ENCODE measurements at regions not wholly inside any gene's neighbourhood (a gene's known extent, or its start where the extent isn't known, plus 50 kb on each side); places are given as distances from the start of the nearest gene placed in this dataset.

DNA sequence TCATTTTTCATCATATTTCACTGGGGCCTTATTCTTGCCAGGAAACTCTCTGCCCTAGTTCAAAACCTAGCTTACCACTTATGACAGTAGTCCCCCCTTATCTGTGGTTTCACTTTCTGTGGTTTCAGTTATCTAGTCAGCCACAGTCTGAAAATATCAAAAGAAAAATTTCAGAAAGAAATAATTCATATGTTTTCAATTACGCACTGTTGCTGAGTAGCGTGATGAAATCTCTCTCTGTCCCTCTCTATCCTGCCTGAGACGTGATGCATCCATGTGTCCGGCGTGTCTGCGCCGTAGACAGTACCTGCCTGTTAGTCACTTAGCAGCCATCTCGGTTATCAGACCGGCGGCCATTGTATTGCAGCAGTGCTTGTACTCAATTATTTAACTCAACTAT lies 369.9 kb upstream of the MCTP2 start:
- ATAC-seq (no peak), DNase-seq (no peak)
- ChIA-PET POLR2A (no interaction called here), CTCF (no interaction called here)
- Histone ChIP-seq H3K27ac (ENCODE audit: low read depth, low read length) (no peak overlapping the region), H3K9me3 (ENCODE audit: control insufficient read depth in 2 of 3, low read length in 3 of 3) (no peaks in the 10 kb centered on the region), H3K4me3 (ENCODE audit: low read length) (no peak overlapping the region), H3K36me3 (ENCODE audit: control insufficient read depth in 2 of 3, insufficient read depth in 3 of 3, low read length in 3 of 3) (no peaks in the 10 kb centered on the region), H3K27me3 (ENCODE audit: control insufficient read depth in 2 of 2, insufficient read depth in 2 of 2, low read length in 2 of 2) (no peaks in the 10 kb centered on the region), H3K4me1 (ENCODE audit: control insufficient read depth in 2 of 2, insufficient read depth in 2 of 2, low read length in 2 of 2) (no peaks in the 10 kb centered on the region)
- H3K4me3 Mint-ChIP-seq = no peak overlapping the region
- H3K27me3 Mint-ChIP-seq = peaks cover 4 to 28% (median 9%) of the 10 kb centered on the region in 5 donors
- peaks cover 0 to 5% (median 0%) of the 10 kb centered on the region in 11 donors for H3K9me3 Mint-ChIP-seq
- H3K36me3 Mint-ChIP-seq = peaks cover 0 to 5% (median 0%) of the 10 kb centered on the region in 5 donors
- no peak overlapping the region for H3K27ac Mint-ChIP-seq
- peaks cover 0 to 13% (median 0%) of the 10 kb centered on the region in 7 donors for H3K4me1 Mint-ChIP-seq
- intact Hi-C loops (cut with micrococcal nuclease) = no loop called here

GRCh38 chr15:93860701-93861100 lies 370.7 kb upstream of the MCTP2 start:
- Mint-ChIP-seq H3K4me3 (no peak overlapping the region), H3K27ac (no peak overlapping the region), H3K36me3 (peaks cover 0 to 5% (median 0%) of the 10 kb centered on the region in 5 donors), H3K4me1 (peaks cover 0 to 13% (median 0%) of the 10 kb centered on the region in 7 donors), H3K9me3 (peaks cover 0 to 5% (median 0%) of the 10 kb centered on the region in 11 donors), H3K27me3 (peaks cover 4 to 28% (median 9%) of the 10 kb centered on the region in 5 donors)
- no peak for DNase-seq
- ChIA-PET CTCF (no interaction called here), POLR2A (no interaction called here)
- no peaks in the 10 kb centered on the region for H3K9me3 ChIP-seq (ENCODE audit: control insufficient read depth in 2 of 3, low read length in 3 of 3)
- no peak overlapping the region for H3K27ac ChIP-seq (ENCODE audit: low read depth, low read length)
- no peaks in the 10 kb centered on the region for H3K4me1 ChIP-seq (ENCODE audit: control insufficient read depth in 2 of 2, insufficient read depth in 2 of 2, low read length in 2 of 2)
- no peaks in the 10 kb centered on the region for H3K36me3 ChIP-seq (ENCODE audit: control insufficient read depth in 2 of 3, insufficient read depth in 3 of 3, low read length in 3 of 3)
- ATAC-seq = no peak
- intact Hi-C loops (cut with micrococcal nuclease) = no loop called here
- H3K4me3 ChIP-seq (ENCODE audit: low read length) = no peak overlapping the region
- H3K27me3 ChIP-seq (ENCODE audit: control insufficient read depth in 2 of 2, insufficient read depth in 2 of 2, low read length in 2 of 2) = no peaks in the 10 kb centered on the region

- ATAC-seq = no peak
- Mint-ChIP-seq H3K4me1 (peaks cover 0 to 13% (median 0%) of the 10 kb centered on the region in 7 donors), H3K36me3 (peaks cover 0 to 5% (median 0%) of the 10 kb centered on the region in 5 donors), H3K27ac (no peak overlapping the region), H3K4me3 (no peak overlapping the region), H3K27me3 (peaks cover 8 to 35% (median 9%) of the 10 kb centered on the region in 5 donors), H3K9me3 (peaks cover 0 to 3% (median 0%) of the 10 kb centered on the region in 11 donors)
- H3K9me3 ChIP-seq (ENCODE audit: control insufficient read depth in 2 of 3, low read length in 3 of 3) = no peaks in the 10 kb centered on the region
- no peaks in the 10 kb centered on the region for H3K27me3 ChIP-seq (ENCODE audit: control insufficient read depth in 2 of 2, insufficient read depth in 2 of 2, low read length in 2 of 2)
- no peak overlapping the region for H3K4me3 ChIP-seq (ENCODE audit: low read length)
- DNase-seq = no peak
- intact Hi-C loops (cut with micrococcal nuclease) = no loop called here
- H3K27ac ChIP-seq (ENCODE audit: low read depth, low read length) = no peak overlapping the region
- H3K4me1 ChIP-seq (ENCODE audit: control insufficient read depth in 2 of 2, insufficient read depth in 2 of 2, low read length in 2 of 2) = no peaks in the 10 kb centered on the region
- ChIA-PET POLR2A (no interaction called here), CTCF (no interaction called here)
- H3K36me3 ChIP-seq (ENCODE audit: control insufficient read depth in 2 of 3, insufficient read depth in 3 of 3, low read length in 3 of 3) = no peaks in the 10 kb centered on the region
These were observed 372.2 kb upstream of the MCTP2 start for GRCh38 chr15:93859176-93859575.

GRCh38 chr15:93855181-93855826 lies 376.1 kb upstream of the MCTP2 start:
- Histone ChIP-seq H3K27me3 (ENCODE audit: control insufficient read depth in 2 of 2, insufficient read depth in 2 of 2, low read length in 2 of 2) (no peaks in the 10 kb centered on the region), H3K27ac (ENCODE audit: low read depth, low read length) (no peak overlapping the region), H3K4me3 (ENCODE audit: low read length) (no peak overlapping the region), H3K9me3 (ENCODE audit: control insufficient read depth in 2 of 3, low read length in 3 of 3) (no peaks in the 10 kb centered on the region), H3K4me1 (ENCODE audit: control insufficient read depth in 2 of 2, insufficient read depth in 2 of 2, low read length in 2 of 2) (no peaks in the 10 kb centered on the region), H3K36me3 (ENCODE audit: control insufficient read depth in 2 of 3, insufficient read depth in 3 of 3, low read length in 3 of 3) (no peaks in the 10 kb centered on the region)
- Mint-ChIP-seq H3K4me1 (no peaks in the 10 kb centered on the region), H3K27me3 (peaks cover 0 to 27% (median 4%) of the 10 kb centered on the region in 5 donors), H3K27ac (no peak overlapping the region), H3K9me3 (peaks cover 0 to 6% (median 0%) of the 10 kb centered on the region in 11 donors), H3K4me3 (no peak overlapping the region), H3K36me3 (no peaks in the 10 kb centered on the region)
- POLR2A ChIA-PET = no interaction called here
- CTCF ChIA-PET = no interaction called here
- intact Hi-C loops (cut with micrococcal nuclease) = no loop called here
- ATAC-seq (no peak), DNase-seq (no peak)

GRCh38 chr15:93854088-93854487 lies 377.3 kb upstream of the MCTP2 start:
- no peaks in the 10 kb centered on the region for H3K9me3 ChIP-seq (ENCODE audit: control insufficient read depth in 2 of 3, low read length in 3 of 3)
- no peaks in the 10 kb centered on the region for H3K36me3 ChIP-seq (ENCODE audit: control insufficient read depth in 2 of 3, insufficient read depth in 3 of 3, low read length in 3 of 3)
- Mint-ChIP-seq H3K4me1 (no peaks in the 10 kb centered on the region), H3K4me3 (no peak overlapping the region), H3K36me3 (no peaks in the 10 kb centered on the region), H3K9me3 (peaks cover 0 to 6% (median 0%) of the 10 kb centered on the region in 11 donors), H3K27ac (no peak overlapping the region), H3K27me3 (peaks cover 0 to 23% (median 4%) of the 10 kb centered on the region in 5 donors)
- no peak overlapping the region for H3K27ac ChIP-seq (ENCODE audit: low read depth, low read length)
- no peaks in the 10 kb centered on the region for H3K4me1 ChIP-seq (ENCODE audit: control insufficient read depth in 2 of 2, insufficient read depth in 2 of 2, low read length in 2 of 2)
- H3K4me3 ChIP-seq (ENCODE audit: low read length) = no peak overlapping the region
- ChIA-PET POLR2A (no interaction called here), CTCF (interaction anchor here (0.9 kb wide), 1 partner anchor 436 kb away, joined by 3 read pairs; no protein-coding TSS in a partner anchor)
- DNase-seq = no peak
- no peak for ATAC-seq
- intact Hi-C loops (cut with micrococcal nuclease) = no loop called here
- H3K27me3 ChIP-seq (ENCODE audit: control insufficient read depth in 2 of 2, insufficient read depth in 2 of 2, low read length in 2 of 2) = no peaks in the 10 kb centered on the region

- no peaks in the 10 kb centered on the region for H3K36me3 ChIP-seq (ENCODE audit: control insufficient read depth in 2 of 3, insufficient read depth in 3 of 3, low read length in 3 of 3)
- intact Hi-C loops (cut with micrococcal nuclease) = no loop called here
- Mint-ChIP-seq H3K27ac (no peak overlapping the region), H3K27me3 (peaks cover 3 to 23% (median 4%) of the 10 kb centered on the region in 5 donors), H3K36me3 (no peaks in the 10 kb centered on the region), H3K4me3 (no peak overlapping the region), H3K9me3 (peaks cover 0 to 6% (median 0%) of the 10 kb centered on the region in 11 donors), H3K4me1 (no peaks in the 10 kb centered on the region)
- ATAC-seq (no peak), DNase-seq (no peak)
- no peak overlapping the region for H3K4me3 ChIP-seq (ENCODE audit: low read length)
- POLR2A ChIA-PET = no interaction called here
- H3K4me1 ChIP-seq (ENCODE audit: control insufficient read depth in 2 of 2, insufficient read depth in 2 of 2, low read length in 2 of 2) = no peaks in the 10 kb centered on the region
- no peak overlapping the region for H3K27ac ChIP-seq (ENCODE audit: low read depth, low read length)
- H3K9me3 ChIP-seq (ENCODE audit: control insufficient read depth in 2 of 3, low read length in 3 of 3) = no peaks in the 10 kb centered on the region
- H3K27me3 ChIP-seq (ENCODE audit: control insufficient read depth in 2 of 2, insufficient read depth in 2 of 2, low read length in 2 of 2) = no peaks in the 10 kb centered on the region
- CTCF ChIA-PET = no interaction called here
These were observed 378.6 kb upstream of the MCTP2 start for GRCh38 chr15:93852761-93853160.

- Mint-ChIP-seq H3K27me3 (peaks cover 3 to 21% (median 13%) of the 10 kb centered on the region in 5 donors), H3K9me3 (peaks cover 0 to 6% (median 0%) of the 10 kb centered on the region in 11 donors), H3K4me1 (peaks cover 0 to 3% (median 0%) of the 10 kb centered on the region in 7 donors), H3K4me3 (no peak overlapping the region), H3K27ac (no peak overlapping the region), H3K36me3 (no peaks in the 10 kb centered on the region)
- ChIA-PET CTCF (no interaction called here), POLR2A (no interaction called here)
- no peaks in the 10 kb centered on the region for H3K27me3 ChIP-seq (ENCODE audit: control insufficient read depth in 2 of 2, insufficient read depth in 2 of 2, low read length in 2 of 2)
- intact Hi-C loops (cut with micrococcal nuclease) = no loop called here
- H3K36me3 ChIP-seq (ENCODE audit: control insufficient read depth in 2 of 3, insufficient read depth in 3 of 3, low read length in 3 of 3) = no peaks in the 10 kb centered on the region
- no peak overlapping the region for H3K27ac ChIP-seq (ENCODE audit: low read depth, low read length)
- H3K4me1 ChIP-seq (ENCODE audit: control insufficient read depth in 2 of 2, insufficient read depth in 2 of 2, low read length in 2 of 2) = no peaks in the 10 kb centered on the region
- ATAC-seq = no peak
- DNase-seq = no peak
- H3K4me3 ChIP-seq (ENCODE audit: low read length) = no peak overlapping the region
- H3K9me3 ChIP-seq (ENCODE audit: control insufficient read depth in 2 of 3, low read length in 3 of 3) = no peaks in the 10 kb centered on the region
These were observed 382.9 kb upstream of the MCTP2 start for GRCh38 chr15:93848490-93848889.

Data from naive thymus-derived CD4-positive, alpha-beta T cell (primary cell).